Neural cell (in vitro differentiated cells): ENCODE measurements at regions not wholly inside any gene's neighbourhood (a gene's known extent, or its start where the extent isn't known, plus 50 kb on each side); places are given as distances from the start of the nearest gene placed in this dataset.

ENCODE experiments used
- H2AFZ ChIP-seq: fragments of 200-600, 300-800 bp; sonication (generic), shearing (Covaris generic); 2 replicates; pipeline ENCODE4 v1.6.0; 2014; ENCODE audit warnings: low read depth, mild to moderate bottlenecking, antibody characterized with exemption, low read length, moderate library complexity
- H3F3A ChIP-seq: fragments of 200-600 bp; shearing (Covaris generic); 2 replicates; pipeline ENCODE4 v1.6.1; 2016; ENCODE audit warnings: mild to moderate bottlenecking, moderate library complexity, mixed read lengths, antibody characterized with exemption, low read length; ENCODE audit not compliant: insufficient read depth, poor library complexity, severe bottlenecking
- H3K27ac ChIP-seq: fragments of 200-600, 300-800 bp; sonication (generic), shearing (Covaris generic); 2 replicates; pipeline ENCODE4 v1.5.1; 2014; ENCODE audit warnings: mild to moderate bottlenecking, low read length, moderate library complexity
- H3K27me3 ChIP-seq: fragments of 300-800, 200-600 bp; sonication (generic), shearing (Covaris generic); 2 replicates; pipeline ENCODE4 v1.6.0; 2014; ENCODE audit warnings: mild to moderate bottlenecking, low read depth, low read length, moderate library complexity; ENCODE audit not compliant: insufficient read depth
- H3K36me3 ChIP-seq: fragments of 300-800, 200-600 bp; sonication (generic), shearing (Covaris generic); 2 replicates; pipeline ENCODE4 v1.5.1; 2014; ENCODE audit warnings: mild to moderate bottlenecking, antibody characterized with exemption, low read length, moderate library complexity; ENCODE audit not compliant: insufficient read depth
- H3K4me2 ChIP-seq: fragments of 300-800, 200-600 bp; sonication (generic), shearing (Covaris generic); 2 replicates; pipeline ENCODE4 v1.6.0; 2014; ENCODE audit warnings: mild to moderate bottlenecking, low read length
- H3K4me3 ChIP-seq: fragments of 300-800, 200-600 bp; sonication (generic), shearing (Covaris generic); 2 replicates; pipeline ENCODE4 v1.5.1; 2014; ENCODE audit warnings: mild to moderate bottlenecking, low read length, moderate library complexity
- H3K79me2 ChIP-seq: fragments of 200-600 bp; shearing (Covaris generic); replicated peaks from 2 replicates; pipeline ENCODE4 v1.6.0; 2014; ENCODE audit warnings: mild to moderate bottlenecking, low read length, moderate library complexity; ENCODE audit not compliant: insufficient read depth
- H3K9ac ChIP-seq: fragments of 300-800, 200-600 bp; sonication (generic), shearing (Covaris generic); 2 replicates; pipeline ENCODE4 v1.6.1; 2016; ENCODE audit warnings: mild to moderate bottlenecking, low read length, mixed read lengths
- H3K9me2 ChIP-seq: fragments of 200-600 bp; shearing (Covaris generic); 2 replicates; pipeline ENCODE4 v1.6.1; 2016; ENCODE audit warnings: mild to moderate bottlenecking, low read length, mixed read lengths; ENCODE audit not compliant: insufficient read depth
- H3K9me3 ChIP-seq: fragments of 200-600, 300-800 bp; sonication (generic), shearing (Covaris generic); 2 replicates; pipeline ENCODE4 v1.6.1; 2016; ENCODE audit warnings: mild to moderate bottlenecking, mixed run types, low read length, moderate library complexity, mixed read lengths
- H4K20me1 ChIP-seq: fragments of 200-600 bp; shearing (Covaris generic); 2 replicates; pipeline ENCODE4 v1.6.1; 2016; ENCODE audit warnings: mild to moderate bottlenecking, mixed run types; ENCODE audit not compliant: insufficient read depth
- CTCF ChIP-seq: fragments of 450-650 bp; IDR thresholded peaks from 2 replicates; pipeline ENCODE4 v1.5.1; 2014; ENCODE audit warnings: antibody characterized with exemption, mild to moderate bottlenecking, moderate library complexity; ENCODE audit not compliant: poor library complexity, severe bottlenecking
- EP300 ChIP-seq: fragments of 450-650 bp; conservative IDR thresholded peaks from 2 replicates; pipeline ENCODE4 v1.6.1; 2014; ENCODE audit warnings: antibody characterized with exemption, mild to moderate bottlenecking, moderate library complexity; ENCODE audit not compliant: poor library complexity, severe bottlenecking
- EZH2 ChIP-seq: fragments of 200-600, 300-800 bp; shearing (Covaris generic), sonication (generic); IDR thresholded peaks from 2 replicates; pipeline ENCODE4 v1.6.1; 2014; ENCODE audit warnings: antibody characterized with exemption, low read length, borderline replicate concordance, mild to moderate bottlenecking; ENCODE audit not compliant: insufficient read depth, poor library complexity, severe bottlenecking
- MXI1 ChIP-seq: fragments of 450-650 bp; conservative IDR thresholded peaks from 2 replicates; pipeline ENCODE4 v1.6.1; 2014; ENCODE audit warnings: antibody characterized with exemption, mild to moderate bottlenecking; ENCODE audit not compliant: poor library complexity, severe bottlenecking
- POLR2AphosphoS5 ChIP-seq: IDR thresholded peaks from 2 replicates; pipeline ENCODE4 v1.6.1; 2012
- RAD21 ChIP-seq: fragments of 450-650 bp; conservative IDR thresholded peaks from 2 replicates; pipeline ENCODE4 v1.6.1; 2014; ENCODE audit warnings: antibody characterized with exemption, mild to moderate bottlenecking, moderate library complexity
- REST ChIP-seq: IDR thresholded peaks from 2 replicates; pipeline ENCODE4 v1.6.1; 2012; ENCODE audit warnings: borderline replicate concordance
- SMC3 ChIP-seq: fragments of 450-650 bp; conservative IDR thresholded peaks from 2 replicates; pipeline ENCODE4 v1.6.1; 2014; ENCODE audit warnings: antibody characterized with exemption, mild to moderate bottlenecking, moderate library complexity; ENCODE audit not compliant: poor library complexity
- TAF1 ChIP-seq: IDR thresholded peaks from 2 replicates; pipeline ENCODE4 v1.6.1; 2012; ENCODE audit warnings: low read depth

- H3K79me2 ChIP-seq, result no peaks in the 10 kb centered on the region
- no peak overlapping the region for H3K27ac ChIP-seq
- TF ChIP-seq MXI1, result no peak
- TF ChIP-seq REST, result no peak
- no peak for TF ChIP-seq EP300
- no peak for TF ChIP-seq SMC3
- no peak for TF ChIP-seq TAF1
- H3K9me2 ChIP-seq, result no peaks in the 10 kb centered on the region
- no peaks in the 10 kb centered on the region for H4K20me1 ChIP-seq
- no peak overlapping the region for H3K4me2 ChIP-seq
- H3K27me3 ChIP-seq, result no peaks in the 10 kb centered on the region
- no peak overlapping the region for H2AFZ ChIP-seq
- no peak overlapping the region for H3K9ac ChIP-seq
- no peaks in the 10 kb centered on the region for H3K9me3 ChIP-seq
- H3F3A ChIP-seq, result no peaks in the 10 kb centered on the region
- H3K36me3 ChIP-seq, result no peaks in the 10 kb centered on the region
- H3K4me3 ChIP-seq, result no peak overlapping the region
Observed at GRCh38 chr2:76296438-76296837, 585.7 kb upstream of the GCFC2 start.

GRCh38 chr2:76295762-76296161, 585.0 kb upstream of the GCFC2 start:
- Histone ChIP-seq H3K79me2 (no peaks in the 10 kb centered on the region), H3K9ac (no peak overlapping the region), H3K9me3 (no peaks in the 10 kb centered on the region), H3K4me3 (no peak overlapping the region), H3K9me2 (no peaks in the 10 kb centered on the region), H3F3A (no peaks in the 10 kb centered on the region), H3K27ac (no peak overlapping the region), H3K36me3 (no peaks in the 10 kb centered on the region), H2AFZ (no peak overlapping the region), H3K4me2 (no peak overlapping the region), H4K20me1 (no peaks in the 10 kb centered on the region), H3K27me3 (no peaks in the 10 kb centered on the region)
- TF ChIP-seq EP300, result no peak
- no peak for TF ChIP-seq REST
- no peak for TF ChIP-seq CTCF
- TF ChIP-seq EZH2, result no peak
- no peak for TF ChIP-seq RAD21
- no peak for TF ChIP-seq TAF1
- no peak for TF ChIP-seq POLR2AphosphoS5
- TF ChIP-seq MXI1, result no peak
- no peak for TF ChIP-seq SMC3
